HEK293T (cell line): ENCODE measurements at regions not wholly inside any gene's neighbourhood (a gene's known extent, or its start where the extent isn't known, plus 50 kb on each side); places are given as distances from the start of the nearest gene placed in this dataset.

Experiments
- BHLHE40 ChIP-seq: fragments of 450-650 bp; IDR thresholded peaks from 2 replicates; pipeline ENCODE4 v1.6.1; 2016; ENCODE audit warnings: mild to moderate bottlenecking, moderate library complexity, borderline replicate concordance
- L3MBTL2 ChIP-seq: fragments of 450-650 bp; conservative IDR thresholded peaks from 2 replicates; pipeline ENCODE4 v1.6.1; 2016; ENCODE audit warnings: mild to moderate bottlenecking
- SUZ12 ChIP-seq: fragments of 450-650 bp; IDR thresholded peaks from 2 replicates; pipeline ENCODE4 v1.6.1; 2016; ENCODE audit warnings: mild to moderate bottlenecking

DNA sequence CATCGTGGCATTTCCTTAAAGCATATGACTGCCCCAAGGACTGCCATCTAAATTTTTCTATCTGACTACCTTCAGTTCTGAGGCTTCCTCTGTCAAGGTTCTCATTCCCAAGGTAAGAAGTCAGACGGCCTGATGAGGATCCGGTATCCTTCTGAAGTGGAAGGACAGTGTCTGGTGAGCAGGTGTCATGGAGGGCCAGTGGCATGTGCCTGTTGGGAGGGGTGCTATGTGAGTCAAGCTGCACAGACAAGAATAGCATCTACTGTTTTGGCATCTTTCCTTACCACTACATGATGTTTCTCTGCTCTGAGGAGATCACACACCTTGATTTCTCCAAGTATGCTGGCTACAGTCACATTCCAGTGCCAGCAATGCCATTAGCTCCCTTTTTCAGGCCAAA, 99.6 kb upstream of the RGS1 start:
- TF ChIP-seq BHLHE40 (no peak), L3MBTL2 (no peak), SUZ12 (no peak)
